KOPT-K1 (cell line): ENCODE measurements at regions not wholly inside any gene's neighbourhood (a gene's known extent, or its start where the extent isn't known, plus 50 kb on each side); places are given as distances from the start of the nearest gene placed in this dataset.

Experiments
- H3K27ac ChIP-seq: fragments of 200-600 bp; sonication (generic); 2 replicates; pipeline ENCODE4 v1.5.1; 2016; ENCODE audit warnings: antibody characterized with exemption, mild to moderate bottlenecking, low read depth, low read length; ENCODE audit not compliant: poor library complexity, severe bottlenecking
- H3K36me3 ChIP-seq: fragments of 200-600 bp; sonication (generic); 2 replicates; pipeline ENCODE4 v1.5.1; 2017; ENCODE audit warnings: antibody characterized with exemption, mild to moderate bottlenecking, low read length, moderate library complexity; ENCODE audit not compliant: insufficient read depth
- H3K9me3 ChIP-seq: fragments of 200-600 bp; sonication (generic); 2 replicates; pipeline ENCODE4 v1.5.1; 2017; ENCODE audit warnings: antibody characterized with exemption, low read length, mild to moderate bottlenecking; ENCODE audit not compliant: insufficient read depth, poor library complexity, severe bottlenecking

DNA sequence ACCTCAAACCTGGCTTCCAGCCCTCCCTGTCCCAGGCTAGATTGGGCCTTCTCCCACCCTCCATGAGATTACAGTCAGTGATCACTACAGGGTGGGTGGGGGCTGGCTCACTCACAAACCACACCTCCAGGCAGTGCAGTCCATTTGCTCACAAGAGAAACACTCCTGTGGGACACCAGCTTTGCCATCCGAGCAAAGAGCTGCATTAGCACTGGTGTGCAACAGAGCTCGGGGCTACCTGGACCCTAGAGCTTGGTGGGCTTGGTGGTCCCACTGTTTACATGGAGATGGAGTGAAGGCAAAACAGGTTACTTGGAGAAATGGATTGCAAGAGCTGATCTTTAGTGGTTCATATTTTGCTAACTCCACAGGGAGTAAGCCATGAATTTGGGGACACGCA is 451.7 kb upstream of the ZMIZ1 start:
- H3K27ac ChIP-seq: no peak overlapping the region

GRCh38 chr10:78617631-78618030 is 451.1 kb upstream of the ZMIZ1 start:
- Histone ChIP-seq H3K36me3 (no peaks in the 10 kb centered on the region), H3K27ac (no peak overlapping the region), H3K9me3 (no peaks in the 10 kb centered on the region)

More for the DNA sequence above, 451.7 kb upstream of the ZMIZ1 start:
- H3K9me3 ChIP-seq: no peaks in the 10 kb centered on the region
- no peaks in the 10 kb centered on the region for H3K36me3 ChIP-seq

GRCh38 chr10:78618050-78618449 is 450.7 kb upstream of the ZMIZ1 start:
- no peaks in the 10 kb centered on the region for H3K9me3 ChIP-seq
- no peak overlapping the region for H3K27ac ChIP-seq

GRCh38 chr10:78619115-78619851 is 449.5 kb upstream of the ZMIZ1 start:
- no peak overlapping the region for H3K27ac ChIP-seq
- H3K36me3 ChIP-seq: no peaks in the 10 kb centered on the region
- no peaks in the 10 kb centered on the region for H3K9me3 ChIP-seq

More at GRCh38 chr10:78618050-78618449, 450.7 kb upstream of the ZMIZ1 start:
- H3K36me3 ChIP-seq: no peaks in the 10 kb centered on the region

DNA sequence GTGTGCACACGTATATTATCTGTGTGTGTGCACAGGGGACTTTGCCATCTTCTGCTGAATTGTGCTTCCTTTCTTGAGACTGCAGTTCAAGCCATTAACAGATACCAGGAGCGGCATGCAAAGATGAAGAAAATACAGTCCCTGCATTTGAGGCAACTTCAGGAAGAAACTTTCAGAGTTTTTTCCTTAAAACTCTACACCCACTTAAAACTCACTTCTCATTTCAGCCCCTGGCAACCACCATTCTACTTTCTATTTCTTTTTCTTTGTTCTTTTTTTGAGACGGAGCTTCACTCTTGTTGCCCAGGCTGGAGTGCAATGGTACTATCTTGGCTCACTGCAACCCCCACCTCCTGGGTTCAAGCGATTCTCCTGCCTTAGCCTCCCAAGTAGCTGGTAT is 448.9 kb upstream of the ZMIZ1 start:
- Histone ChIP-seq H3K36me3 (no peaks in the 10 kb centered on the region), H3K9me3 (no peaks in the 10 kb centered on the region), H3K27ac (no peak overlapping the region)

DNA sequence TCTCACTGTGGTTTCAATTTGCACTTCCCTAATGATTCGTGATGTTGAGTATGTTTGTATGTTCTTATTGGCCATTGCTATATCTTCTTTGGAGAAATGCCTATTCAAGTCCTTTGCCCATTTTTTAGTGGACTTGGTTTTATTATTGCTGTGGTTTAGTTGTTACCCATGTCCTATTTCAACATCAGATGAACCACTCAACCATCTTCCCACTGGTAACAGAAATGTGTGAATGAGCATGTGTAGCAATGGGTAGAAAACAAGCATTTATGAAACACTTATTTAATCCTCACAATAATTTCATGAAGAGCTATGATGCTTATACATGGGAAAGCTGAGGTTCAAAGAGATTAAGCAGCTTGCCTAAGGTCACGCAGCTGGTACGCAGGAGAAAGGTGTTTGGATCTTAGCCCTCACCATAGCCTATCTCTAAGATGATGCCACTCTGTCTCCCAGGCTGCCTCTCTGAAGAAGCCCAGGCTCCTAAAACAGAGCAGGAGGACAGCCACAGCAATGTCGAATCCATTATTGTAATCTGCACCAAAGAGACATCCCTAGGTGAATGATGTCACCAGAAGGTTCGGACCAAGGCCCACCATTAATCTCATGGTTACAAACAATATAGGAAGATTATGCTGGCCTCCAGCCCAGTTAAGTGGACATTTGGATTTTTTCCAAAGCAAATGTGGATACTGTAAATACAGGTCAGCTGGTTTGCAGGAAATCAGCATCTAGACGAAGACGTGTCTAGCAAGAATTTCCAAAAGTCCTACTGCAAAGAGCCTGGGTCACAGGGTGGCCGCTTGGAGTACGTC is 447.6 kb upstream of the ZMIZ1 start:
- no peaks in the 10 kb centered on the region for H3K36me3 ChIP-seq
- H3K9me3 ChIP-seq: no peaks in the 10 kb centered on the region
- H3K27ac ChIP-seq: no peak overlapping the region

DNA sequence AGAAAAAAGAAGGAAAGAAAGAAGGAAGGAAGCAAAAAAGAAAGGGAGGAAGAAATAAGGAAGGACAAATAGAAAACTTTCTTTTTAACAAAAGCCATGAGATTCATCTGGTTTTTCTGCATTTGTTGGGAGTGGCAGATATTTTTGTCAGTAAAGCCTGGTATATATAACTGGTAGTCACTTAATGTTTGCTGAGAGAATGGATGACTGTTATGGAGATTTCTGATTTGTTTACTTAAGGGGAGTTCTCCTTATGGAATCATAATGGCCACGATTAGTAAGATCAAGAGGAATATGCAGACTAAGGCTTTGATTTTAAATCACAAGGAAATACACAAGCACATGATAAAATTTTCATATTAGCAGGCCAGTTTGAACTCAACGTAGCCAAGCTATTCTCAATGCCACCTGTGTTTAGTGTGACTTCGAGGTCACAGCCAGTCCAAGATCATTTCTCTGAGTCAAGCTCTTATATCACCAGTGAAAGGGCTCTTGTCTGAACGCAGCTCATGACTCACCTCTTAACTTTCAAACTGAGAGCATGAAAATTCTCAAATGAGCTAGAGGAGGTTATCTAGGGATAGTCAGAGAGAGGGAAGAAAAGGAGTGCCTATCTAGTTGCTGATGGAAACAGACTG is 445.1 kb upstream of the ZMIZ1 start:
- H3K9me3 ChIP-seq: no peaks in the 10 kb centered on the region
- no peaks in the 10 kb centered on the region for H3K36me3 ChIP-seq
- H3K27ac ChIP-seq: no peak overlapping the region

DNA sequence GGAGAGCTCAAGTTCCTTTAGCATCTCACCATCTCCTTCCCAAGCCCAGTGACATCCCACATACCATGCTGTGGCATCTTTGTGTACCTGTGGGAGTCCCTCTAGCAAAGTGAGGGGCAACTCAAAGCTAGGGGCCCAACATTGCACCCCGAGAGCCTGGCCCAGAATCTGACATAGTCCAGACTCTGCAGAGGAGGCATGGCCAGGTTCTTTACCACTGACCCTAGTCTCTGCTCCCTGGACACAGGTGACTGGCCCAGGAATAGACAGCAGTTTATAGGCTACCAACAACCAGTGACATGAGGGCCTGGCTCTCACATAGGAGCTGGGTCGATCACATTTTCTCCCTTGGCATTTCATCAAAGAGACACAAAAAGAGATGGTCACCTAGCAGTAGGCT is 444.0 kb upstream of the ZMIZ1 start:
- H3K9me3 ChIP-seq: no peaks in the 10 kb centered on the region
- no peak overlapping the region for H3K27ac ChIP-seq
- no peaks in the 10 kb centered on the region for H3K36me3 ChIP-seq

GRCh38 chr10:78626471-78626870 is 442.3 kb upstream of the ZMIZ1 start:
- no peaks in the 10 kb centered on the region for H3K9me3 ChIP-seq
- H3K27ac ChIP-seq: no peak overlapping the region
- H3K36me3 ChIP-seq: no peaks in the 10 kb centered on the region

DNA sequence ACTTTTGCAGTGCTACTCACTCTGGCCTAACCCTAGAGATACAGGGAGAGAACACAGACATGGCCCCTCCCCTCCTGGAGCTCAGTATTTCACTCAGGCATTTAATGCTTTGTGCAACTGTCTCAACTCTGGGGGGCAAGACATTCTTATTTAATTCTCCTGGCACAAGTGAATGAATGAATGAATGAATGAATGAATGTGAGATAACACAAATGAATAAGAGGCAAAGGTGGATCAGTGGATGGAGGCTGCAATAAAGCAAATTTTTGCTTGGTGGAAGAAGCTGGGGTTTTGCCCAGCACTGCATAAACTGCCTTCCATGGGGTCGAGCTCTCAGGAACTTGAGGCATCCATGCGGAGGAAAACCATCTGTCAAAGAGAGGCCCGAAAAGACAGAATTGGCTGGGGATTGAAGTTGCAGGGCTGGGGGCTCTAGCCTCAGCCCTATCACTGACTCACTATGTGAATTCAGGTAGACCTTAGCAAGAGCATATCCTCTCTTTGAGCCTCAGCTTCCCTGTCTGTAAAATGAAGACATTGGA is 441.4 kb upstream of the ZMIZ1 start:
- Histone ChIP-seq H3K36me3 (no peaks in the 10 kb centered on the region), H3K27ac (no peak overlapping the region), H3K9me3 (no peaks in the 10 kb centered on the region)

- Histone ChIP-seq H3K36me3 (no peaks in the 10 kb centered on the region), H3K27ac (no peak overlapping the region), H3K9me3 (no peaks in the 10 kb centered on the region)
Measured at GRCh38 chr10:78628976-78629375, 439.8 kb upstream of the ZMIZ1 start.

- H3K27ac ChIP-seq: no peak overlapping the region
- H3K9me3 ChIP-seq: no peaks in the 10 kb centered on the region
Measured at GRCh38 chr10:78629773-78630172, 439.0 kb upstream of the ZMIZ1 start.

DNA sequence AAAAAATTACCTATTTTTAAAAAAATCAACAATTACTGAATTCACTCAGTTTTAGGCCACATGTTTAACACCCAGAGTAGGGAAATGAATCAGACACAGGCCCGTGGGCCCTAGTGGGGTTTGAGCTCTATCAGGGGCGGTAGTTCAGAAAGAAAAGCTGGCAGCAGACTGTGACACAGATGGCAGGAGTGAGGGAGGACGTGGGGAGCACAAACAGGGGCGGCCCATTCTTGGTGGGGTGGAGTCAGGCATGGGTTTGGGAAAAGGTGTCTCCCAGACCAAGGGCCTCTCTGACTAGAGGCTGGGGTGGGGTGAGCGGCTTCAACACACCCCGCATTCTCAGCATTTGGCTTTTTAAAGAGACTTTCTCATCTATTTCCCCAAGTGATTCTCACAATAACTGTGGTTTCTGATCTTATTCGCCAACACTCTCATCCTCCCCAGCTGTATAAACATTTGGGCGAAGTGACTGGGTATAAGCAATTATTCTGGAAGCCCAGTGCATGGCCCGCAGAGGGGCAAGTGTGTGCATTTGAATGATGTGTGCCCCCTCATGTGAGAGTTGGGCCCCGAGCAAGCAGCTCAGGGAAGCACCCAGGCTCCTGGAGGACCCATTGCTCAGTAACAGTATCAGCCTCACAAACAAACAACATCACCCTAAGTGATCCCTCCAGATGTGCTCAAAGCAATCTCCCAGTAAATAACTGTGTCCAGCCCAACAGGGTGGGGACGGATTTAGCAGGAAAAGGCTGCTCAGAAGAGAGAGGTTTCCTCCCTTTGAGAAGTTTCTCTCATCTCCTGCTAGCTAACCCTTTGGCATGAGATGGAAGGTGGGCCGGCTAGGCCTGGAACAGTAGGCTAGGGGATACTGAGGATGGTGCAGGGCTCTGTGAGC is 437.6 kb upstream of the ZMIZ1 start:
- Histone ChIP-seq H3K9me3 (no peaks in the 10 kb centered on the region), H3K27ac (no peak overlapping the region), H3K36me3 (no peaks in the 10 kb centered on the region)

More at GRCh38 chr10:78629773-78630172, 439.0 kb upstream of the ZMIZ1 start:
- H3K36me3 ChIP-seq: no peaks in the 10 kb centered on the region

DNA sequence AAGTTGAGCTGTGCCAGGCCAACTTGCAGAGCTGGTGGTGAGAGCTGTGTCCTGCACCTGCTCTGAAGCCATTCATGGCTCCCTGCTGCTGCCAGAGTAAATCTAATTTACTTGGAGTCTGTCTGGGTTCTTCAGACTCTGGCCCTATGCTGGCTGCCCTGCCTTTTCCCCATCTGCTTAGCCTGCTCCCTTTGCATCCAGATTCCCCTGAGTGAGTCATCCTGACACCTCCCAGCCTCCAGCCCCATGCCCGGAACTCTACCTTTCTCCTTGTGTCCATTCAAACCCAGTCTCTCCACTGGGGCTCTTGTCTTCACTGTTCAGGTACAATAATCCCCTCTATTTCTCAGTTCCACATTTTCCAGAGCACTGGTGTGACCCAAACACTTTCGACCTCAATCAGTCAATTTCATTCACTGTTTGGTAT is 434.4 kb upstream of the ZMIZ1 start:
- Histone ChIP-seq H3K27ac (no peak overlapping the region), H3K9me3 (no peaks in the 10 kb centered on the region), H3K36me3 (no peaks in the 10 kb centered on the region)
